GM06990 (cell line): ENCODE measurements at regions not wholly inside any gene's neighbourhood (a gene's known extent, or its start where the extent isn't known, plus 50 kb on each side); places are given as distances from the start of the nearest gene placed in this dataset.

Source experiments
- DNase-seq: peaks from one replicate; pipeline ENCODE4 v3.0.0-alpha.2; 2011; ENCODE audit not compliant: insufficient read length; ENCODE audit errors: extremely low read depth
- H3K27me3 ChIP-seq: replicated peaks from 2 replicates; pipeline ENCODE4 v1.6.0; 2011; ENCODE audit warnings: low read length; ENCODE audit not compliant: control insufficient read depth, insufficient read depth
- H3K36me3 ChIP-seq: 2 replicates; pipeline ENCODE4 v1.5.1; 2011; ENCODE audit warnings: low read length; ENCODE audit not compliant: control insufficient read depth, insufficient read depth
- H3K4me3 ChIP-seq: replicated peaks from 2 replicates; pipeline ENCODE4 v1.5.1; 2011; ENCODE audit warnings: low read depth, mild to moderate bottlenecking, control low read depth, low read length
- TF ChIP-seq, protein P1 (sequence below): IDR thresholded peaks from 2 replicates; pipeline ENCODE4 v1.5.1; 2011; ENCODE audit warnings: low read length, control low read depth, mild to moderate bottlenecking, inconsistent platforms; ENCODE audit not compliant: insufficient read depth, poor library complexity, severe bottlenecking

- no peak for DNase-seq
- no peaks in the 10 kb centered on the region for H3K27me3 ChIP-seq
- H3K4me3 ChIP-seq, result no peak overlapping the region
- TF ChIP-seq, protein P1, sequence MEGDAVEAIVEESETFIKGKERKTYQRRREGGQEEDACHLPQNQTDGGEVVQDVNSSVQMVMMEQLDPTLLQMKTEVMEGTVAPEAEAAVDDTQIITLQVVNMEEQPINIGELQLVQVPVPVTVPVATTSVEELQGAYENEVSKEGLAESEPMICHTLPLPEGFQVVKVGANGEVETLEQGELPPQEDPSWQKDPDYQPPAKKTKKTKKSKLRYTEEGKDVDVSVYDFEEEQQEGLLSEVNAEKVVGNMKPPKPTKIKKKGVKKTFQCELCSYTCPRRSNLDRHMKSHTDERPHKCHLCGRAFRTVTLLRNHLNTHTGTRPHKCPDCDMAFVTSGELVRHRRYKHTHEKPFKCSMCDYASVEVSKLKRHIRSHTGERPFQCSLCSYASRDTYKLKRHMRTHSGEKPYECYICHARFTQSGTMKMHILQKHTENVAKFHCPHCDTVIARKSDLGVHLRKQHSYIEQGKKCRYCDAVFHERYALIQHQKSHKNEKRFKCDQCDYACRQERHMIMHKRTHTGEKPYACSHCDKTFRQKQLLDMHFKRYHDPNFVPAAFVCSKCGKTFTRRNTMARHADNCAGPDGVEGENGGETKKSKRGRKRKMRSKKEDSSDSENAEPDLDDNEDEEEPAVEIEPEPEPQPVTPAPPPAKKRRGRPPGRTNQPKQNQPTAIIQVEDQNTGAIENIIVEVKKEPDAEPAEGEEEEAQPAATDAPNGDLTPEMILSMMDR, result no peak
- H3K36me3 ChIP-seq, result no peaks in the 10 kb centered on the region
Observed at GRCh38 chr13:27001705-27002104, 169.9 kb downstream of the USP12 start.

- H3K36me3 ChIP-seq, result no peaks in the 10 kb centered on the region
- no peak for DNase-seq
- no peak overlapping the region for H3K4me3 ChIP-seq
- no peaks in the 10 kb centered on the region for H3K27me3 ChIP-seq
- TF ChIP-seq, protein P1, result no peak
Observed at GRCh38 chr13:27000686-27001085, 170.9 kb downstream of the USP12 start.

DNA sequence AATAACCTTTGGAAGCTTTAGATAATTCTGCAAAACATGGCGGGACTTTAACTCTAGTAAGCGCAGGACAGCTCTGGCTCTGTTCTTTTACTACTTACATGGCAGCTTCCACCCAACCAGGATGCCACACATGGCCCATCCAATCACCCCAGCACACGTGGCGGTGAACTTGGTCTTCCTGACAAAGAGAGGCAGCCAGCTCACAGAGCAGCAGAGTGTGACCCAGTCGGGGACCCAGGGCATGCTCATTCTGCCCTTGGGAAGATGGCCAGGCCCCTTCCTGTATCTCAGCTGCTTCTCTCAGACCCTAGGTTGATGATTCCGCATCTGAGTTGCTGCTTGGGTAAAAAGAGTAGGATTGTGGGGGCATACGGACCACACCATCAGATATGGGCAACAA lies 172.1 kb downstream of the USP12 start:
- no peak for DNase-seq
- no peaks in the 10 kb centered on the region for H3K27me3 ChIP-seq
- TF ChIP-seq, protein P1, result no peak
- no peaks in the 10 kb centered on the region for H3K36me3 ChIP-seq
- no peak overlapping the region for H3K4me3 ChIP-seq

- Histone ChIP-seq H3K27me3 (no peaks in the 10 kb centered on the region), H3K36me3 (no peaks in the 10 kb centered on the region), H3K4me3 (no peak overlapping the region)
- DNase-seq, result no peak
- TF ChIP-seq, protein P1, result no peak
Observed at GRCh38 chr13:26998292-26998691, 173.3 kb downstream of the USP12 start.

GRCh38 chr13:26996965-26997752 lies 174.5 kb downstream of the USP12 start:
- TF ChIP-seq, protein P1, result no peak
- no peak overlapping the region for H3K4me3 ChIP-seq
- H3K27me3 ChIP-seq, result no peaks in the 10 kb centered on the region
- no peaks in the 10 kb centered on the region for H3K36me3 ChIP-seq
- peak; percentile 41 for DNase-seq
